ENCODE measurements at regions not wholly inside any gene's neighbourhood (a gene's known extent, or its start where the extent isn't known, plus 50 kb on each side); places are given as distances from the start of the nearest gene placed in this dataset.
"Not testable (repeated sequence)": the region's sequence is repeated elsewhere in the genome, so short reads cannot be mapped to it uniquely, and the experiment has no call there.

- no peaks in the 10 kb centered on the region for H3K36me3 ChIP-seq
- H3K27ac ChIP-seq, result no peak overlapping the region
- H3K4me1 ChIP-seq, result no peaks in the 10 kb centered on the region
- DNase-seq (no peak), ATAC-seq (no peak)
- no peaks in the 10 kb centered on the region for H3K9me3 ChIP-seq
- intact Hi-C loops (cut with DNase I), result no loop called here
- H3K4me3 ChIP-seq, result no peak overlapping the region
- no peak for TF ChIP-seq CTCF (IDR thresholded peaks at IDR 0.05)
- H3K27me3 ChIP-seq (ENCODE audit: low read depth), result no peaks in the 10 kb centered on the region
These were observed 90.6 kb upstream of the STOX2 start for GRCh38 chr4:183814461-183814860.

- Histone ChIP-seq H3K9me3 (no peaks in the 10 kb centered on the region), H3K27ac (no peak overlapping the region), H3K4me3 (no peak overlapping the region), H3K36me3 (no peaks in the 10 kb centered on the region), H3K27me3 (ENCODE audit: low read depth) (no peaks in the 10 kb centered on the region), H3K4me1 (no peaks in the 10 kb centered on the region)
- DNase-seq (no peak), ATAC-seq (no peak)
- intact Hi-C loops (cut with DNase I), result no loop called here
- TF ChIP-seq CTCF (IDR thresholded peaks at IDR 0.05), result no peak
These were observed 89.0 kb upstream of the STOX2 start for GRCh38 chr4:183816077-183816476.

GRCh38 chr4:183816882-183817509 lies 88.1 kb upstream of the STOX2 start:
- intact Hi-C loops (cut with DNase I), result no loop called here
- ATAC-seq (no peak), DNase-seq (no peak)
- H3K9me3 ChIP-seq, result no peaks in the 10 kb centered on the region
- no peaks in the 10 kb centered on the region for H3K27me3 ChIP-seq (ENCODE audit: low read depth)
- H3K4me3 ChIP-seq, result no peak overlapping the region
- TF ChIP-seq CTCF (IDR thresholded peaks at IDR 0.05), result no peak
- no peaks in the 10 kb centered on the region for H3K36me3 ChIP-seq
- H3K4me1 ChIP-seq, result no peaks in the 10 kb centered on the region
- H3K27ac ChIP-seq, result no peak overlapping the region

- H3K27me3 ChIP-seq (ENCODE audit: low read depth); H3K4me1 ChIP-seq; H3K4me3 ChIP-seq; intact Hi-C loops (cut with DNase I); DNase-seq; ATAC-seq; H3K9me3 ChIP-seq; H3K36me3 ChIP-seq; H3K27ac ChIP-seq: not testable (repeated sequence)
These were observed 86.5 kb upstream of the STOX2 start for GRCh38 chr4:183818591-183818990.

GRCh38 chr4:183821076-183821853 lies 83.8 kb upstream of the STOX2 start:
- no peak for ATAC-seq
- no peak for DNase-seq
- Histone ChIP-seq H3K27me3 (ENCODE audit: low read depth) (no peaks in the 10 kb centered on the region), H3K4me1 (no peaks in the 10 kb centered on the region), H3K36me3 (no peaks in the 10 kb centered on the region), H3K9me3 (no peaks in the 10 kb centered on the region), H3K4me3 (no peak overlapping the region), H3K27ac (no peak overlapping the region)
- intact Hi-C loops (cut with DNase I), result no loop called here
- TF ChIP-seq CTCF (IDR thresholded peaks at IDR 0.05), result no peak

- TF ChIP-seq CTCF (IDR thresholded peaks at IDR 0.05), result no peak
These were observed 81.7 kb upstream of the STOX2 start for GRCh38 chr4:183823434-183823833.

More at GRCh38 chr4:183823434-183823833, 81.7 kb upstream of the STOX2 start:
- intact Hi-C loops (cut with DNase I), result no loop called here
- H3K9me3 ChIP-seq, result no peaks in the 10 kb centered on the region
- no peaks in the 10 kb centered on the region for H3K27me3 ChIP-seq (ENCODE audit: low read depth)
- no peaks in the 10 kb centered on the region for H3K36me3 ChIP-seq
- DNase-seq, result no peak
- ATAC-seq, result peak; percentile 55 to 57
- no peak overlapping the region for H3K27ac ChIP-seq
- peaks cover 9% of the 10 kb centered on the region for H3K4me1 ChIP-seq
- no peak overlapping the region for H3K4me3 ChIP-seq

All from lower lobe of right lung (tissue), 2 donors.